Right hindlimb (tissue), 1 donor: ENCODE measurements at regions not wholly inside any gene's neighbourhood (a gene's known extent, or its start where the extent isn't known, plus 50 kb on each side); places are given as distances from the start of the nearest gene placed in this dataset.
"Not testable (repeated sequence)": the region's sequence is repeated elsewhere in the genome, so short reads cannot be mapped to it uniquely, and the experiment has no call there.

Experiments
- DNase-seq: peaks from one replicate; pipeline ENCODE4 v3.0.0-alpha.2; 2018

GRCh38 chr7:32816409-32816948, 75.1 kb downstream of the KBTBD2 start:
- not testable (repeated sequence) for DNase-seq

- DNase-seq: not testable (repeated sequence)
Measured at GRCh38 chr7:32814779-32815178, 76.8 kb downstream of the KBTBD2 start.

- no peak for DNase-seq
Measured at GRCh38 chr7:32809871-32810270, 81.7 kb downstream of the KBTBD2 start.

- DNase-seq: no peak
Measured at GRCh38 chr7:32809347-32809746, 82.2 kb downstream of the KBTBD2 start.

- no peak for DNase-seq
Measured at GRCh38 chr7:32803406-32804141, 88.0 kb downstream of the KBTBD2 start.

- DNase-seq: no peak
Measured at GRCh38 chr7:32802305-32802910, 89.2 kb downstream of the KBTBD2 start.

- DNase-seq: not testable (repeated sequence)
Measured at GRCh38 chr7:32793053-32793452, 98.5 kb downstream of the KBTBD2 start.

- not testable (repeated sequence) for DNase-seq
Measured at GRCh38 chr7:32790766-32791430, 100.7 kb downstream of the KBTBD2 start.

- not testable (repeated sequence) for DNase-seq
Measured at GRCh38 chr7:32789266-32789665, 102.3 kb downstream of the KBTBD2 start.

- DNase-seq: not testable (repeated sequence)
Measured at GRCh38 chr7:32788174-32788573, 103.4 kb downstream of the KBTBD2 start.

- not testable (repeated sequence) for DNase-seq
Measured at GRCh38 chr7:32785365-32785944, 106.1 kb downstream of the KBTBD2 start.

GRCh38 chr7:32779895-32780294, 111.7 kb downstream of the KBTBD2 start:
- not testable (repeated sequence) for DNase-seq

GRCh38 chr7:32779167-32779566, 112.4 kb downstream of the KBTBD2 start:
- DNase-seq: no peak

GRCh38 chr7:32777041-32777666, 114.4 kb downstream of the KBTBD2 start:
- DNase-seq: not testable (repeated sequence)

GRCh38 chr7:32776318-32776717, 115.2 kb downstream of the KBTBD2 start:
- not testable (repeated sequence) for DNase-seq

GRCh38 chr7:32775809-32776208, 115.8 kb downstream of the KBTBD2 start:
- DNase-seq: not testable (repeated sequence)

- no peak for DNase-seq
Measured at GRCh38 chr7:32774541-32774951, 117.0 kb downstream of the KBTBD2 start.

GRCh38 chr7:32768866-32769510, 122.6 kb downstream of the KBTBD2 start:
- not testable (repeated sequence) for DNase-seq

GRCh38 chr7:32768338-32768737, 123.2 kb downstream of the KBTBD2 start:
- not testable (repeated sequence) for DNase-seq

GRCh38 chr7:32765649-32766251, 125.8 kb downstream of the KBTBD2 start:
- DNase-seq: not testable (repeated sequence)

- DNase-seq: no peak
Measured at GRCh38 chr7:32765185-32765584, 126.4 kb downstream of the KBTBD2 start.

- DNase-seq: peak; percentile 31
Measured at GRCh38 chr7:32762925-32763293, 128.7 kb downstream of the KBTBD2 start.
